ENCODE measurements at regions not wholly inside any gene's neighbourhood (a gene's known extent, or its start where the extent isn't known, plus 50 kb on each side); places are given as distances from the start of the nearest gene placed in this dataset.

DNA sequence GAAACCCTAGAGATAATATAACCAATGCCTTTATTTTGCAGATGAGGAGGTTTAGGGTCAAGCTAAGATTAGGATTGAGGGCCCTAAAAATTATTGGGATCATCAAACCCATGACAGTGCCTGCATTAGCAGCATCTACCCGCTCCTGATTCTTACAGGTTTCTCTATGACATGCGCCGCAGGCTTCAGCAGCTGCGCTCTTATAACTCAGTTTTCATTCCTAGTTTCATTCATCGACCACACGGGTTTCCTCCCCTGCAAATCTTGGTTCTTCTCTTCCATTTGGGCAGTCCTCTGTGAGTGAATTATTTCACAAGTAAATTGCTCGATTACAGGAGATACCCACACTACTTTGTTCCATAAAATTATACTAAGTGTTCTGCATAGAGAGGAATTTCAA, 137.2 kb downstream of the SLC24A2 start:
- H3K36me3 ChIP-seq, result no peaks in the 10 kb centered on the region
- H3K9me3 ChIP-seq, result no peaks in the 10 kb centered on the region
- TF ChIP-seq, protein P1, sequence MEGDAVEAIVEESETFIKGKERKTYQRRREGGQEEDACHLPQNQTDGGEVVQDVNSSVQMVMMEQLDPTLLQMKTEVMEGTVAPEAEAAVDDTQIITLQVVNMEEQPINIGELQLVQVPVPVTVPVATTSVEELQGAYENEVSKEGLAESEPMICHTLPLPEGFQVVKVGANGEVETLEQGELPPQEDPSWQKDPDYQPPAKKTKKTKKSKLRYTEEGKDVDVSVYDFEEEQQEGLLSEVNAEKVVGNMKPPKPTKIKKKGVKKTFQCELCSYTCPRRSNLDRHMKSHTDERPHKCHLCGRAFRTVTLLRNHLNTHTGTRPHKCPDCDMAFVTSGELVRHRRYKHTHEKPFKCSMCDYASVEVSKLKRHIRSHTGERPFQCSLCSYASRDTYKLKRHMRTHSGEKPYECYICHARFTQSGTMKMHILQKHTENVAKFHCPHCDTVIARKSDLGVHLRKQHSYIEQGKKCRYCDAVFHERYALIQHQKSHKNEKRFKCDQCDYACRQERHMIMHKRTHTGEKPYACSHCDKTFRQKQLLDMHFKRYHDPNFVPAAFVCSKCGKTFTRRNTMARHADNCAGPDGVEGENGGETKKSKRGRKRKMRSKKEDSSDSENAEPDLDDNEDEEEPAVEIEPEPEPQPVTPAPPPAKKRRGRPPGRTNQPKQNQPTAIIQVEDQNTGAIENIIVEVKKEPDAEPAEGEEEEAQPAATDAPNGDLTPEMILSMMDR (IDR thresholded peaks at IDR 0.05; ENCODE audit: low read depth, low read length), result no peak
- H3K27me3 ChIP-seq, result no peaks in the 10 kb centered on the region
- DNase-seq, result no peak
- H3K4me1 ChIP-seq, result no peaks in the 10 kb centered on the region
- H3K4me3 ChIP-seq (ENCODE audit: low read depth, low read length), result no peak overlapping the region

DNA sequence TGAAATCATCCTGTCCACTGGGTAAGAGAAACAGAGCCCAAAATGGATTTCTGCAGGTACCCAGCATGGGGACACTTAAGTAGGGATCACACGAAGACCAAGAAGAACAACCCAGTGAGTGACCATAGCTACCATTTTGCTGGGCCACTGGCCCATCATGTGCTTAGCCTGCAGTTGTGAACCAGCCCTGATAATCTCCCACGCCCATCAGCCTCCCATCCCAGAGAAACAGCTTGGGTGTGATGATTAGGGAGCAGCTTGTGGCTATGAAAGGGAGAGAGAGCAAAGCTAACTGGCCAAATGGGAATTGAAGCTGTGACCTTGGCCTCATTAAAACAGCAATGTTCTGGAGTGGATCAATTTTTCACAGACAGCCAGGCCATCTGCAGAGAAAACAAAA, 138.5 kb downstream of the SLC24A2 start:
- H3K4me3 ChIP-seq (ENCODE audit: low read depth, low read length), result no peak overlapping the region
- TF ChIP-seq, protein P1 (IDR thresholded peaks at IDR 0.05; ENCODE audit: low read depth, low read length), result no peak
- H3K4me1 ChIP-seq, result no peaks in the 10 kb centered on the region
- no peaks in the 10 kb centered on the region for H3K36me3 ChIP-seq
- DNase-seq, result no peak
- H3K27me3 ChIP-seq, result no peaks in the 10 kb centered on the region
- H3K9me3 ChIP-seq, result no peaks in the 10 kb centered on the region

DNA sequence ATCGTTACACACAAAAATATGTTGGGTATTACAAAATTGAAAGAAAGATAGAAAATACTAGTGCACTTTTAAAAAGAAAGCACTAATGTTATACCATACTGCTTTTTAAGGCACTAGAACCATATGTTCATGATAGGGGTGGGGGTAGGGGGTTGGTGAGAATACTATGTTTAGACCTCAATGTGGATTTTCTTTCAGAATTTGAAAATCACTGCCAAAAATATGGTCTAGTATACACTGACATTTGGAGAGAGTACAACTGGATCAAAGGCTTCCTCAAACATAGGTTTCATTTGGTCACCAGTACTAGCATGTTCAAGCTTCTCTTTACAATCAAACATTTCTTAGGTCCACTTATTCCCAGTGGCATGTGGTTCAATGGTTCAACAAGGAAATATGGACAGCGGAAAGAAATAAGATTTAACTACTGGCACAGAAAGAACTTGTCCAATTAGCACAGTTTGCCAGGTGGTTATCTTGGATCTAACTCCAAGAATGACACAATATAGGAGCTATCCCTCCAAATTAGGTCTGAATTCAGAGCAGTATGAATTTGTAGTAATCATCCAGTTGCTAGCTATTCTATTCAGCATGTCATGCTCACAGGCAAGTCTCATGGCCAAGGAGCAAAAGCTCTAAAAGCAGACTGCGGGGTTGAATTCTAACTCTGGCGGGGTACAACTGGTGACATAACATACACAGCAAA, 139.3 kb downstream of the SLC24A2 start:
- DNase-seq, result no peak
- TF ChIP-seq, protein P1 (IDR thresholded peaks at IDR 0.05; ENCODE audit: low read depth, low read length), result no peak
- H3K36me3 ChIP-seq, result no peaks in the 10 kb centered on the region
- H3K4me3 ChIP-seq (ENCODE audit: low read depth, low read length), result no peak overlapping the region
- H3K4me1 ChIP-seq, result no peaks in the 10 kb centered on the region
- no peaks in the 10 kb centered on the region for H3K9me3 ChIP-seq
- no peaks in the 10 kb centered on the region for H3K27me3 ChIP-seq

DNA sequence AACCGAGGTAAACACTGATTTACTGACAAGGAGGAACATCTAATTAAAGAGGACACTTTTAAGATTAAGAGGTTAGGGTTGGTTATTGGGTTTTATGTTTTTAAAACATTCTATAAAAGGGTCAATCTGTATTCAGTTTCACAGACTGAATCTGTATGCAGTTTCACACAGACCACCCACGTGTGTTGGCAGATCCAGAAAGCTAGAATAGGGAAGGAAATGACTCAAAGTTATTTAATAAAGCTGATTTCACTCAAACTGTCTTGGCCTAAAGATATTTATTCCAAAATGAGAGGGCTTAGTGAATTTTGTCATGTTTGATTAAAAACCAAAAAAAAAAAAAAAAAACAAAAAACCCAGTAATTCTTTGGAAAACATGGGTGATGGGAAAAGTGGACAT, 140.2 kb downstream of the SLC24A2 start:
- Histone ChIP-seq H3K36me3 (no peaks in the 10 kb centered on the region), H3K4me3 (ENCODE audit: low read depth, low read length) (no peak overlapping the region), H3K27me3 (no peaks in the 10 kb centered on the region), H3K4me1 (no peaks in the 10 kb centered on the region), H3K9me3 (no peaks in the 10 kb centered on the region)
- no peak for DNase-seq
- TF ChIP-seq, protein P1 (IDR thresholded peaks at IDR 0.05; ENCODE audit: low read depth, low read length), result no peak

DNA sequence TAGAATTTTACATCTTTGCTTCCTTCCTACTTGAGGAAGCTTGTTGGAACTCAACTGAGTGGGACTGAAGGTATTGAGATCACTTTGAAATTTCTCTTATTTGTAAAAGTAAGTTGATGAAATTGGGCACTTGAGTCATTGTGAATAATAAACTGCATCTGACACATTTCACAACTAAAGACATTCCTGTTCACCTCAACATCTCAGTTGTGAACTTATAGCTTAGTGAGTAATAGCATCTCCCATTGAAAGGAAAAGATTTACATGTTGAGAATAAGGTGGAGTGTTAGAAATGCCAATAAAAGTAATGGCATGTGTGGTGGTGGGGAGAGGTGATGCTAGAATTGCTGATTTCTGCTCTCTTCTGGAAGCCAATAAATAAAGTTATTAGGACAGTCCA, 145.0 kb downstream of the SLC24A2 start:
- H3K4me3 ChIP-seq (ENCODE audit: low read depth, low read length), result no peak overlapping the region
- DNase-seq, result no peak
- H3K27me3 ChIP-seq, result no peaks in the 10 kb centered on the region
- TF ChIP-seq, protein P1 (IDR thresholded peaks at IDR 0.05; ENCODE audit: low read depth, low read length), result no peak
- H3K9me3 ChIP-seq, result no peaks in the 10 kb centered on the region
- no peaks in the 10 kb centered on the region for H3K4me1 ChIP-seq
- no peaks in the 10 kb centered on the region for H3K36me3 ChIP-seq

DNA sequence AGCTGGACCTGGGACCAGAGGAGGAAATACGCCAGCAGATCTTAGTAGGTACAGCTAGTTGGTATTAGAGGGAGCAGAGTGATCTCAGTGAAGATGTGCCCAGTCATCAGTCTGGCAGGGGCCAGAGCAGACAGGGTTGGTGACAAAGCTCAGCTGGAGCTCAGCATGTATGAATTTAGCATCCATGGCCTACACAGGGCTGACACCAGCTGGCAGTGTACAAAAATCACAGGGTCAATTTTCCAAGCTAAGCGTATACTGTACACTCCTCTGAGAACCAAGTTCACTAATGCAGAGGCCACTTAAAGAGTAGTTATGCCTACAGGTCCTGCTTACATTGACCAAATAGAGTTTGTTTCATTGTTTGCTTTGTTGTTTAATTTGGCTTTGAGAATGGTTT, 146.6 kb downstream of the SLC24A2 start:
- TF ChIP-seq, protein P1 (IDR thresholded peaks at IDR 0.05; ENCODE audit: low read depth, low read length), result no peak
- H3K27me3 ChIP-seq, result no peaks in the 10 kb centered on the region
- no peaks in the 10 kb centered on the region for H3K4me1 ChIP-seq
- H3K4me3 ChIP-seq (ENCODE audit: low read depth, low read length), result no peak overlapping the region
- no peak for DNase-seq
- H3K36me3 ChIP-seq, result no peaks in the 10 kb centered on the region
- H3K9me3 ChIP-seq, result no peaks in the 10 kb centered on the region
